ENCODE measurements at regions not wholly inside any gene's neighbourhood (a gene's known extent, or its start where the extent isn't known, plus 50 kb on each side); places are given as distances from the start of the nearest gene placed in this dataset.

- TF ChIP-seq NFE2L2 (IDR thresholded peaks at IDR 0.05; ENCODE audit: low read depth, low read length) (no peak), CTCF (conservative IDR thresholded peaks at IDR 0.05; ENCODE audit: low read depth, low read length) (no peak), MAFK (IDR thresholded peaks at IDR 0.05; ENCODE audit: low read depth, low read length) (no peak), POLR2A (IDR thresholded peaks at IDR 0.05; ENCODE audit: low read depth, low read length) (no peak), USF2 (IDR thresholded peaks at IDR 0.05; ENCODE audit: low read depth, low read length) (no peak), SMC3 (IDR thresholded peaks at IDR 0.05; ENCODE audit: low read depth, low read length) (no peak), CEBPB (IDR thresholded peaks at IDR 0.05; ENCODE audit: low read depth, low read length) (no peak), RCOR1 (IDR thresholded peaks at IDR 0.05; ENCODE audit: insufficient replicate concordance, low read length) (no peak), RAD21 (IDR thresholded peaks at IDR 0.05; ENCODE audit: low read length) (no peak)
These were observed 73.4 kb upstream of the MEF2C start for GRCh38 chr5:88956416-88956815.
